ENCODE measurements at regions not wholly inside any gene's neighbourhood (a gene's known extent, or its start where the extent isn't known, plus 50 kb on each side); places are given as distances from the start of the nearest gene placed in this dataset.

DNA sequence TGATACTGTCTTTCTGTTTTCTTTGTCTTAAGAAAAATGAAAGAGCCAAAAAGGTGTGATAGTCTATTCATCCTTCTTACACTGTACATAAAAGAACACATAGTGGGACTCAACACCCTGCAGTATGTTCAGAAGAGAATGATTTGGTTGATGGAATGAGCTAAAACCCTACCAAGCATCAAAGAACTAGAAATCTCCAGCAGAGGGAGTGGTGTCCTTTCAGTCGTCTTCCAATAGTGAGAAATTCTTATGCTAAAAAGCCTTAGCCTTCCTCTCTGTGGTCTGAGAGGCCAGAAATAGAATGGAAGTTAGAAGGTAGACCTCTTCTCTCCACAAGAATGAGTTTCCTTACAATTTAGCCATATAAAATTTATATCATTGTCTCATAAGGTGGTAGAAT is 393.4 kb upstream of the SEL1L start:
- TF ChIP-seq, protein P1, sequence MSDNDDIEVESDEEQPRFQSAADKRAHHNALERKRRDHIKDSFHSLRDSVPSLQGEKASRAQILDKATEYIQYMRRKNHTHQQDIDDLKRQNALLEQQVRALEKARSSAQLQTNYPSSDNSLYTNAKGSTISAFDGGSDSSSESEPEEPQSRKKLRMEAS (IDR thresholded peaks at IDR 0.05) = no peak
- TF ChIP-seq, protein P2, sequence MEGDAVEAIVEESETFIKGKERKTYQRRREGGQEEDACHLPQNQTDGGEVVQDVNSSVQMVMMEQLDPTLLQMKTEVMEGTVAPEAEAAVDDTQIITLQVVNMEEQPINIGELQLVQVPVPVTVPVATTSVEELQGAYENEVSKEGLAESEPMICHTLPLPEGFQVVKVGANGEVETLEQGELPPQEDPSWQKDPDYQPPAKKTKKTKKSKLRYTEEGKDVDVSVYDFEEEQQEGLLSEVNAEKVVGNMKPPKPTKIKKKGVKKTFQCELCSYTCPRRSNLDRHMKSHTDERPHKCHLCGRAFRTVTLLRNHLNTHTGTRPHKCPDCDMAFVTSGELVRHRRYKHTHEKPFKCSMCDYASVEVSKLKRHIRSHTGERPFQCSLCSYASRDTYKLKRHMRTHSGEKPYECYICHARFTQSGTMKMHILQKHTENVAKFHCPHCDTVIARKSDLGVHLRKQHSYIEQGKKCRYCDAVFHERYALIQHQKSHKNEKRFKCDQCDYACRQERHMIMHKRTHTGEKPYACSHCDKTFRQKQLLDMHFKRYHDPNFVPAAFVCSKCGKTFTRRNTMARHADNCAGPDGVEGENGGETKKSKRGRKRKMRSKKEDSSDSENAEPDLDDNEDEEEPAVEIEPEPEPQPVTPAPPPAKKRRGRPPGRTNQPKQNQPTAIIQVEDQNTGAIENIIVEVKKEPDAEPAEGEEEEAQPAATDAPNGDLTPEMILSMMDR (IDR thresholded peaks at IDR 0.05) = no peak
- no peak for TF ChIP-seq POLR2A (IDR thresholded peaks at IDR 0.05; ENCODE audit: low read length)
- TF ChIP-seq MAFK (IDR thresholded peaks at IDR 0.05; ENCODE audit: partially characterized antibody) = no peak
- TF ChIP-seq RCOR1 (IDR thresholded peaks at IDR 0.05; ENCODE audit: low read depth, low read length) = no peak
- TF ChIP-seq EP300 (IDR thresholded peaks at IDR 0.05) = no peak
- no peak for TF ChIP-seq RAD21 (conservative IDR thresholded peaks at IDR 0.05 in 1 of 2, IDR thresholded peaks at IDR 0.05 in 1 of 2)
- no peak for TF ChIP-seq MAZ (IDR thresholded peaks at IDR 0.05; ENCODE audit: borderline replicate concordance, low read depth, low read length)
